ENCODE measurements at regions not wholly inside any gene's neighbourhood (a gene's known extent, or its start where the extent isn't known, plus 50 kb on each side); places are given as distances from the start of the nearest gene placed in this dataset.
"Not testable (repeated sequence)": the region's sequence is repeated elsewhere in the genome, so short reads cannot be mapped to it uniquely, and the experiment has no call there.

GRCh38 chr4:163077680-163078079, 89.0 kb downstream of the NAF1 start:
- no peak for DNase-seq (ENCODE audit: low read depth)

GRCh38 chr4:163072222-163072621, 94.5 kb downstream of the NAF1 start:
- DNase-seq (ENCODE audit: low read depth) = no peak

- DNase-seq (ENCODE audit: low read depth) = no peak
Observed at GRCh38 chr4:163071308-163071707, 95.4 kb downstream of the NAF1 start.

GRCh38 chr4:163070023-163070422, 96.7 kb downstream of the NAF1 start:
- DNase-seq (ENCODE audit: low read depth) = no peak

GRCh38 chr4:163063891-163064290, 102.8 kb downstream of the NAF1 start:
- peak; percentile 10 for DNase-seq (ENCODE audit: low read depth)

GRCh38 chr4:163048447-163048846, 118.2 kb downstream of the NAF1 start:
- no peak for DNase-seq (ENCODE audit: low read depth)

- no peak for DNase-seq (ENCODE audit: low read depth)
Observed at GRCh38 chr4:163042306-163042705, 124.4 kb downstream of the NAF1 start.

GRCh38 chr4:163017135-163017534, 149.6 kb downstream of the NAF1 start:
- DNase-seq (ENCODE audit: low read depth) = no peak

- DNase-seq (ENCODE audit: low read depth) = no peak
Observed at GRCh38 chr4:163012816-163013215, 153.9 kb downstream of the NAF1 start.

- DNase-seq (ENCODE audit: low read depth) = no peak
Observed at GRCh38 chr4:163003979-163004378, 162.7 kb downstream of the NAF1 start.

GRCh38 chr4:162988530-162988929, 178.2 kb downstream of the NAF1 start:
- no peak for DNase-seq (ENCODE audit: low read depth)

GRCh38 chr4:162985131-162985530, 181.6 kb downstream of the NAF1 start:
- DNase-seq (ENCODE audit: low read depth) = no peak

GRCh38 chr4:162984621-162985020, 182.1 kb downstream of the NAF1 start:
- DNase-seq (ENCODE audit: low read depth) = no peak

- no peak for DNase-seq (ENCODE audit: low read depth)
Observed at GRCh38 chr4:162981823-162982222, 184.9 kb downstream of the NAF1 start.

GRCh38 chr4:162978398-162978797, 188.3 kb downstream of the NAF1 start:
- DNase-seq (ENCODE audit: low read depth) = no peak

GRCh38 chr4:162977788-162978187, 188.9 kb downstream of the NAF1 start:
- no peak for DNase-seq (ENCODE audit: low read depth)

- no peak for DNase-seq (ENCODE audit: low read depth)
Observed at GRCh38 chr4:162972661-162973330, 193.9 kb downstream of the NAF1 start.

- DNase-seq (ENCODE audit: low read depth) = no peak
Observed at GRCh38 chr4:162969194-162969593, 197.5 kb downstream of the NAF1 start.

GRCh38 chr4:162965978-162966377, 200.7 kb downstream of the NAF1 start:
- not testable (repeated sequence) for DNase-seq (ENCODE audit: low read depth)

- DNase-seq (ENCODE audit: low read depth) = no peak
Observed at GRCh38 chr4:162959046-162959445, 207.6 kb downstream of the NAF1 start.

- no peak for DNase-seq (ENCODE audit: low read depth)
Observed at GRCh38 chr4:162957521-162958143, 209.1 kb downstream of the NAF1 start.

GRCh38 chr4:162954976-162955375, 211.7 kb downstream of the NAF1 start:
- DNase-seq (ENCODE audit: low read depth) = no peak

GRCh38 chr4:162952232-162952631, 214.5 kb downstream of the NAF1 start:
- no peak for DNase-seq (ENCODE audit: low read depth)

- no peak for DNase-seq (ENCODE audit: low read depth)
Observed at GRCh38 chr4:162945713-162946112, 221.0 kb downstream of the NAF1 start.

All from GM04504 (cell line).